GM12892 (cell line): ENCODE measurements at regions not wholly inside any gene's neighbourhood (a gene's known extent, or its start where the extent isn't known, plus 50 kb on each side); places are given as distances from the start of the nearest gene placed in this dataset.

Experiments used
- DNase-seq: peaks from one replicate; pipeline ENCODE4 v3.0.0; 2011; ENCODE audit not compliant: insufficient read length
- FAIRE-seq: peaks from 2 replicates; lab custom pipeline; 2011; peaks lifted over from hg19 to GRCh38; lab: Jason Lieb, UNC
- POLR2A ChIP-seq: IDR thresholded peaks from 2 replicates; pipeline ENCODE4 v1.6.1; 2011; ENCODE audit warnings: low read depth, low read length, control low read depth
- POLR2AphosphoS5 ChIP-seq: IDR thresholded peaks from 2 replicates; pipeline ENCODE4 v1.6.1; 2011; ENCODE audit warnings: low read depth, low read length, control low read depth
- TAF1 ChIP-seq: IDR thresholded peaks from 2 replicates; pipeline ENCODE4 v1.6.1; 2011; ENCODE audit warnings: low read depth, mild to moderate bottlenecking, control low read depth, low read length, borderline replicate concordance

DNA sequence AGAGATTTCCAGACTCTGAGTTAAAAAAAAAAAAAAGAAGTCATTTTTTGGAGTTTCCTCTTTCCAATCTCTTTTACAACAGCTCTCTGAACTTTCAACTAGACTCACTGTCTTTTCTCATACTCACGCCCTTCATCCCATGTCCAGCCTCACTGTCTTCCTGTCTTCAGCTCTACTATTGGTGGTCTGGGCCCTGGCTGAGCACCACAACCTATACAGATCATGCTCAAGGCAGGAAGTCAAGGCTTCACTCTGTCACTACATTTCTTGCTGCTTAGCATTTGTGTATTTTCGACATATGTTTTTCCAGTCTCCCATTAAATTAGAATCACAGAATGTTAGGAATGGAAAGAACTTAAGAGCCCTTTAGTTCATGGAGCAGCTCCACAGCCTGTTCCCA lies 106.4 kb upstream of the PPP2R5A start:
- no peak for FAIRE-seq
- no peak for DNase-seq
- TF ChIP-seq POLR2A = no peak

DNA sequence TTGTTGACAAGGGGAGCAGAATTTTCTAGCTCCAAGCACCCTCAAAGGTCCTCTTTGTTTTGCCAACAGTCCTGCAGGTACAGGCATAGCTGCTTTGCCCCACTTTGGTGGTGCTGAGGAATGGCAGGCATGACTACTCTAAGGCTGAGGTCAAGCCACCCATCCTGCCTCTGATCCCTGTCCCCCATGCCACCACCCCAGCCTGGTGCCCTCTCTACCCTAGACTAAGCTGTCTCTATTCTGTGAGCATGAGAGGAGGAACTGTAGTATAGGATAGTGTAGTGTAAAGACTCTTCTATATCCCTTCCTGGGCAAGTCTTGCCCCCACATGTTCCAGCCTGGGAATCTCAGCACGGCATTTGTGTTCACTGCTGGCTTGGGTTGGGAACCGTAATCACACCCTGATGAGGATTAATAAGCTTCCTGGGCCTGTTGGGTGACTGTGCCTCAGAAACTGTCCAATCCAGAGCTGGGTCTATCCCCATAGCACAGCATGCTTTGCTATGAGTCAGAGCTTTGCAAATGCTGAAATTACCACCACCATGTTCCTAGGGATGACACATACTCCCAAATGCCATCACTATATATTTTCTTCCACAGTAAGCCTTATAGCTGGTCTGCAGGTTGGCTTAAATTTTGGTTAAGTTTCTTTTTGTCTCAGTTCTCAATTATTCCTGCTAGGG lies 105.7 kb upstream of the PPP2R5A start:
- TF ChIP-seq TAF1 = no peak
- TF ChIP-seq POLR2A = no peak
- no peak for DNase-seq
- FAIRE-seq = no peak

DNA sequence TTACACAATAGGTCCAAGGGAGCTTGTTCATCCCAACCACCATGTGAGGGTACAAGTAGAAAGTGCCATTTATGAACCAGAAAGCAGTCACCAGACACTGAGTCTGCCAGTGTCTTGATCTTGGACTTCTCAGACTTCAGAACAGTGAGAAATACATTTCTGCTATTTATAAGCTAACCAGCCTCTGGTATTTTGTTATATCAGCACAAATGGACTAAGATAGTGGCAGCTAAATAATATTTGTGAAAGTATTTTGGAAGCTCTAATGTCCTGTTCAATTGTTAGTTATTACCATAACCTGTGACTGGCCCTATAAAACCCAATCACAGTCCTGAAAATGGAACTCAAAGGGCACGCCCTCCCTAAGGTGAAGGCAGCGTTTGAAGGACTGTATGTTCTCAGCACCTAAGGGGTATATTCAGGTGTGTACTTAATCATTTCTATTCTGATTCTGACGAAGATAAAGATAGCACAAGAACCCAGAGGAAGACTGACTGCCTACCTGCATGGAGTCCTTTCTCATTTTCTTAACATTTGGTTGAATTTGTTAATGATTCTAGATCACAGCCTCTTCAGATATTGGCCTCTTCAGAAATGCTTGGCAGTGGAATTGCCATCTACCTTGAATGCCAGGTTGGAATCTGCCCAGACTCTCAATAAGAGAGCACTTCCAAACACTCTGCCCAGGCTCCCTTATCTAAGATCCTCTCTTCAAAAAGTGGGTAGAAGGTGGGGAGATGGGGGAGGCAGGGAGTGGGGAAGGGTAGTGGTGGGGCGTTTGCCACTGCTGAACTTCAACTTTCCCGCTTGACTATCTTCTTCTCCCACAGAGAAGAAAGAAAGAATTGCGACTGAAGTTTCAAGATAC lies 104.0 kb upstream of the PPP2R5A start:
- no peak for FAIRE-seq
- TF ChIP-seq POLR2A (no peak), TAF1 (no peak), POLR2AphosphoS5 (no peak)
- no peak for DNase-seq

GRCh38 chr1:212182171-212182570 lies 103.0 kb upstream of the PPP2R5A start:
- DNase-seq = no peak
- no peak for FAIRE-seq
- TF ChIP-seq POLR2AphosphoS5 (no peak), TAF1 (no peak), POLR2A (no peak)

DNA sequence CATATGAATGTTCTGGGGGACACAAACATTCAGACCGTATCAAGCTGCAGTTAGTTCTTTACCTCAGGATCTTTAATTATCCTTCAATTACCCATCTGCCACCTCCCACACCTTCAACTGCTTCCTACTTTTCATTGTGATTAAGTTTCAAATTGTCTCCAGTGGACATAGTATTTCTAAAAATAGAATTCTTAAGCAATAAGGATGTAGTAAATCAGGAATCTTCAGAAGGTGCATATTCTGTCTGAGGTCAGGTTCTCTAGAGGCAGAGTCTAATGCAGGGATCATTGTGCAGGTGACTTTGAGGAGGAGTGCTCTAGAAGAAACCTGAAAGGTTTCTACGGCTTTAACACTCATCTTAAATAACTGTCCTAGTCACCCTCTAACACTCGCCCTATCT lies 102.6 kb upstream of the PPP2R5A start:
- TF ChIP-seq POLR2AphosphoS5 = no peak
- TF ChIP-seq POLR2A = no peak
- no peak for TF ChIP-seq TAF1
- no peak for FAIRE-seq
- no peak for DNase-seq

DNA sequence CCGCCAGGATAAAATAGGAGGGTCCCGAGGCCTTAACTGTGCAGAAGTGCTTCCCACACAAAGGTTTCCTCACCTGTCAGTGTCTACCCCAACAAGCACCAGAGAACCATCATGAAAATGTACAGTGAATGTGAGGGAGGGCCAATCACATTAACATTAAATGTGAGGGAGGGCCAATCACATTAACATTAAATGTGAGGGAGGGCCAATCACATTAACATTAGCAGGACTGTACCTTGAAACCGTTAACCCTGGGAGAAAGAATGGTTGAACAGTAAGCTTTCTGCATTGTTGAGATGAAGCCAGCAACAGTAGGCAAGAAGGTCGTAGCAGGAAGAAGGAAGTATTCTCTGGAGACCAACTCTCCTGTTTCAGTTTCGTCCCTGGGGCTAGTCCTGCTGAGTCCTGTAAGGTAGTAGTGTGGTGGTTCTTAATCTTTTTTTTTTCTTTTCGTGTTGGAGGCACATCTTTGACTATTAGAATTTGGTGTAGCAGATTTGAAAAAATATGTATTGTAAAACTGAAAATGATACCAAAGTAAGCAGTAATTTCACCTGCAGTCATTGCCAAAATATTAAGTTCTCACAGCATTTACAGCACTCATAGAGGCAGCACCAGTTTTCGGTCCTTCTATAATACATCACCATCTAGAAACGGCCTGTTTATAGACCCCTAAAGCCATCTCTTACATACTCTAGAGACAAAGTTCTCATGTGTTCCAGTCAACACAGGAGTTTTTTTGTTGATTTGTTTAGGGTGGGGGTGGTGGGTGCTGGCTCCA lies 98.6 kb upstream of the PPP2R5A start:
- TF ChIP-seq POLR2A (no peak), TAF1 (no peak)
- FAIRE-seq (peak; percentile 80), DNase-seq (peak; percentile 40)

DNA sequence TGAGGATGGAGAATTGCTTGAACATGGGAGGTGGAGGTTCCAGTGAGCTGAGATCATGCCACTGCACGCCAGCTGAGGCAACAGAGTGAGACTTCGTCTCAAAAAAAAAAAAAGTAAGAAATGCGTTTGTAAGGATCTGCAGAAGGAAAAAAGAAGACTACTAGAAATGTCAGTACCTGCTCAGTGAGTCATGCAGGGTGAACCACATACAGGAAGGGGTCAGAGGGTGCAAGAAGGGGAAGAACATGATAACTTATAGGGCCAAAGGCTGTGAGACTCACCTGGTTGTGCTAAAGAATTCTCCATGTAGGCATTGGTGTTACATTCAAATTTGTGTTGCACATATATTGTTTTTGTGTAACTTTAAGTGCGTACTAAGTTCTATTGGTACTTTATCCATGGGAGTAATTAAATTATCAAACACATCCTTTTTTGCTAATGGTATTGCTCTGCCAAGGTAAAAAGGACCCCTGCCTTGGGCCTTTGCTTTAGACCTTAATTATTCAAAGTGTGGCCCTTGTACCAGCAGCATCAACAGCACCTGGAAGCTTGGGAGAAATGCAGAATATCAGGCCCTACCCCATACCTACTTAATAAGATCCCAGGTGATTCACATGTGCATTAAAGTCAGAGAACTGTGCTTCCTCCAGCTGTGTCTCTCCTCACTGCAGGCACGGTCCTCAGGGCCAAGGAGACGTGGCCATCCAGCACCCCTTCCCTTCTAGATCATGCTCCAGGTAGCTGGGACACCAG lies 96.4 kb upstream of the PPP2R5A start:
- no peak for FAIRE-seq
- DNase-seq = no peak
- TF ChIP-seq TAF1 (no peak), POLR2AphosphoS5 (no peak), POLR2A (no peak)

- DNase-seq (no peak), FAIRE-seq (no peak)
- TF ChIP-seq POLR2AphosphoS5 (no peak), POLR2A (no peak), TAF1 (no peak)
Observed at GRCh38 chr1:212189352-212189738, 95.9 kb upstream of the PPP2R5A start.

- no peak for FAIRE-seq
- DNase-seq = no peak
- TF ChIP-seq POLR2A (no peak), POLR2AphosphoS5 (no peak), TAF1 (no peak)
Observed at GRCh38 chr1:212190169-212190568, 95.0 kb upstream of the PPP2R5A start.

- DNase-seq = no peak
- FAIRE-seq = no peak
- TF ChIP-seq POLR2AphosphoS5 = no peak
Observed at GRCh38 chr1:212192261-212192998, 92.8 kb upstream of the PPP2R5A start.
